ENCODE measurements at regions not wholly inside any gene's neighbourhood (a gene's known extent, or its start where the extent isn't known, plus 50 kb on each side); places are given as distances from the start of the nearest gene placed in this dataset.

DNA sequence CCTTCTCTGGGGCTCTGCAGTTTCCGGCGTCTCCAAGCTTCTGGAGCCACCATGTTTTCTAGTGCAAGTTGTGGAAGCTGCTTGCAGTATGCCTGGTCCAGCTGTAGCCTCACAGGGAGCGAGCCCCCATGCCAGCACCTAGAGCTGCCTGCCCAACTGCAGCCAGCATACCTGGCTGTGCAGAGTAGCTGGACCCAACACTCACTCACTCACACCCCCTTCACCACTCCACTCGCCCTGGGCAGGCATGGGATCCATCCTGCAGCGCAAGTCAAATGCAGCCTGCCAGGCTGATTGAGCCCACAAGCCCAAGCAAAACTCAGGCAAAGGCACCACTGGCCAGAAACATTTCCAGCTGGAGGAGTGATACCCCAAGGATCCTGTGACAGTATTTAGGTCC lies 797.3 kb downstream of the SLC16A7 start:
- Mint-ChIP-seq H3K4me1 (no peaks in the 10 kb centered on the region), H3K9me3 (no peaks in the 10 kb centered on the region), H3K36me3 (ENCODE audit: low read depth) (no peaks in the 10 kb centered on the region), H3K4me3 (no peak overlapping the region), H3K27ac (ENCODE audit: unreplicated experiment) (no peak overlapping the region), H3K27me3 (ENCODE audit: low read depth) (no peaks in the 10 kb centered on the region)
- TF ChIP-seq, protein P1, sequence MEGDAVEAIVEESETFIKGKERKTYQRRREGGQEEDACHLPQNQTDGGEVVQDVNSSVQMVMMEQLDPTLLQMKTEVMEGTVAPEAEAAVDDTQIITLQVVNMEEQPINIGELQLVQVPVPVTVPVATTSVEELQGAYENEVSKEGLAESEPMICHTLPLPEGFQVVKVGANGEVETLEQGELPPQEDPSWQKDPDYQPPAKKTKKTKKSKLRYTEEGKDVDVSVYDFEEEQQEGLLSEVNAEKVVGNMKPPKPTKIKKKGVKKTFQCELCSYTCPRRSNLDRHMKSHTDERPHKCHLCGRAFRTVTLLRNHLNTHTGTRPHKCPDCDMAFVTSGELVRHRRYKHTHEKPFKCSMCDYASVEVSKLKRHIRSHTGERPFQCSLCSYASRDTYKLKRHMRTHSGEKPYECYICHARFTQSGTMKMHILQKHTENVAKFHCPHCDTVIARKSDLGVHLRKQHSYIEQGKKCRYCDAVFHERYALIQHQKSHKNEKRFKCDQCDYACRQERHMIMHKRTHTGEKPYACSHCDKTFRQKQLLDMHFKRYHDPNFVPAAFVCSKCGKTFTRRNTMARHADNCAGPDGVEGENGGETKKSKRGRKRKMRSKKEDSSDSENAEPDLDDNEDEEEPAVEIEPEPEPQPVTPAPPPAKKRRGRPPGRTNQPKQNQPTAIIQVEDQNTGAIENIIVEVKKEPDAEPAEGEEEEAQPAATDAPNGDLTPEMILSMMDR (conservative IDR thresholded peaks at IDR 0.05), result no peak
- DNase-seq (ENCODE audit: low read depth, low spot score), result no peak

DNA sequence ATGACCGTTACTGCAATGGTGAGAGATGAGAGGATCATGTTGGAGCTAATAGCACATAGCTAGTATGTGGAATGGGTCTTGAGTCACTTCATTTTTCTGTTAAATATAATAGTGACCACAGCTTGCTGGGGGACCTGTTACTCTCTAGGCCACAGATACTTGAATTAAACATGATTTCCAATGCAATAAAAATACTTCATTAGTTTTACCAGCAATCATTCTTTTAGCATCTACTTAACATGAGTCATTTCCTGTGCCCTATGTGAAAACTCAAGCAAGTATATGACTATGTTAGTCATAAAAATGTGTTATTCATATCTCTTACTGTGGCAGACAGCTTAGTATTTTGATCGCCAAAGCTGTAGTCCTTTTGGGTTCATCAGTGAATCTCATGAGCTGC lies 798.8 kb downstream of the SLC16A7 start:
- TF ChIP-seq, protein P1 (conservative IDR thresholded peaks at IDR 0.05), result no peak
- Mint-ChIP-seq H3K9me3 (no peaks in the 10 kb centered on the region), H3K27ac (ENCODE audit: unreplicated experiment) (no peak overlapping the region), H3K27me3 (ENCODE audit: low read depth) (no peaks in the 10 kb centered on the region), H3K36me3 (ENCODE audit: low read depth) (no peaks in the 10 kb centered on the region), H3K4me3 (no peak overlapping the region), H3K4me1 (no peaks in the 10 kb centered on the region)
- no peak for DNase-seq (ENCODE audit: low read depth, low spot score)

DNA sequence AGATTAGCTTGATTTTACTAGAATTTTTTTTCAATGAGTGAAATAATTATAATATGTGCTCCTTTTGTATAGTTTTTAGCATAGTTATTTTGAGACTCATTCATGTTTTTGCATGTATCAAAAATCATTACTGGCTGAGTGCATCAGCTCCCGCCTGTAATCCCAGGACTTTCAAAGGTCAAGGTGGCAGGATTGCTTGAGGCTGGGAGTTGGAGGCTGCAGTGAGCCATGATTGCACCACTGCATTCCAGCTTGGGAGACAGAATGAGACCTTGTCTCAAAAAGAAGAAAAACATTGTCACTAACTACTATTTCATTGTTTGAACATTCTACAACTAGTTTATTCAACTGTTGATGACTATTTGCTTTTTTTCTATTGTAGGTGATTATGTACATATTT lies 802.7 kb downstream of the SLC16A7 start:
- no peaks in the 10 kb centered on the region for H3K36me3 Mint-ChIP-seq (ENCODE audit: low read depth)
- H3K4me3 Mint-ChIP-seq, result no peak overlapping the region
- TF ChIP-seq, protein P1 (conservative IDR thresholded peaks at IDR 0.05), result no peak
- no peaks in the 10 kb centered on the region for H3K4me1 Mint-ChIP-seq
- DNase-seq (ENCODE audit: low read depth, low spot score), result no peak
- no peaks in the 10 kb centered on the region for H3K9me3 Mint-ChIP-seq
- no peaks in the 10 kb centered on the region for H3K27me3 Mint-ChIP-seq (ENCODE audit: low read depth)
- H3K27ac Mint-ChIP-seq (ENCODE audit: unreplicated experiment), result no peak overlapping the region

DNA sequence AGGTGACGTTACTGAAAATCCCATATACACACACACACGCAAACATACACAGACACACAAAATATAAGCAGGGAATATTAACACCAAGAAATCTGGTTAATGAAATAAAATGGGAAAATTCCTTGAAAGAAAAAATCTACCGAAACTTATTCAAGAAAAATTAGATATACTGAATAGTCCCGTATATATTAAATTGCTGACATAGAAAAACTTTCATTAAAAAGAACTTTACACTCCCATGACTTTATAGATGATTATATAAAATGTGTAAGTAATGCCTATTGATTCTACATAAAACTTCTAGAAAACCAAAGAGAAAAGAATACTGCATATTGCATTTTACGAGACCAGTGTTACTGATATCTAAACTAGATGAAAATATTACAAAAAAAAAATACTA lies 803.2 kb downstream of the SLC16A7 start:
- no peak for DNase-seq (ENCODE audit: low read depth, low spot score)
- TF ChIP-seq, protein P1 (conservative IDR thresholded peaks at IDR 0.05), result no peak
- H3K4me1 Mint-ChIP-seq, result no peaks in the 10 kb centered on the region
- no peak overlapping the region for H3K4me3 Mint-ChIP-seq
- H3K36me3 Mint-ChIP-seq (ENCODE audit: low read depth), result no peaks in the 10 kb centered on the region
- H3K9me3 Mint-ChIP-seq, result no peaks in the 10 kb centered on the region
- no peak overlapping the region for H3K27ac Mint-ChIP-seq (ENCODE audit: unreplicated experiment)
- H3K27me3 Mint-ChIP-seq (ENCODE audit: low read depth), result no peaks in the 10 kb centered on the region

DNA sequence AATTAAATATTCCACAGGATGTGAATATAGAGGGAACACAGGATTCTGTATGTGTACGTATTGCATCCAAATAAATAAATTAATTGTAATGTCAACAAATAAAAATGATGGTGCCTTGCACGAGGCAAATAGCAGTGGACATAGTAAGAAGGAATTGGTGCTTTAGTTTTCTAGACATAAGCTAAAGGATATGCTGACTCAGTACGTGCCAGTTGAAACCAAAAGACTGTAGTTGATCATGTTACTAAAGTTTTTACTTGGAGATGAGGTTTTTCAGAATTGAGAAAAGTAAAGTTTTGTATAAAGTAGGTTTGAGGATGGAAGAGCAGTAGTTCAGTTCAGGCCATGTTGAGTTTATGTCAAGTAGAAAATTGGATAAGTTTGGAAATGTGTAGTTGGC lies 807.2 kb downstream of the SLC16A7 start:
- no peak overlapping the region for H3K27ac Mint-ChIP-seq (ENCODE audit: unreplicated experiment)
- H3K36me3 Mint-ChIP-seq (ENCODE audit: low read depth), result no peaks in the 10 kb centered on the region
- H3K9me3 Mint-ChIP-seq, result no peaks in the 10 kb centered on the region
- H3K27me3 Mint-ChIP-seq (ENCODE audit: low read depth), result no peaks in the 10 kb centered on the region
- H3K4me3 Mint-ChIP-seq, result no peak overlapping the region
- no peak for DNase-seq (ENCODE audit: low read depth, low spot score)
- H3K4me1 Mint-ChIP-seq, result no peaks in the 10 kb centered on the region
- TF ChIP-seq, protein P1 (conservative IDR thresholded peaks at IDR 0.05), result no peak

DNA sequence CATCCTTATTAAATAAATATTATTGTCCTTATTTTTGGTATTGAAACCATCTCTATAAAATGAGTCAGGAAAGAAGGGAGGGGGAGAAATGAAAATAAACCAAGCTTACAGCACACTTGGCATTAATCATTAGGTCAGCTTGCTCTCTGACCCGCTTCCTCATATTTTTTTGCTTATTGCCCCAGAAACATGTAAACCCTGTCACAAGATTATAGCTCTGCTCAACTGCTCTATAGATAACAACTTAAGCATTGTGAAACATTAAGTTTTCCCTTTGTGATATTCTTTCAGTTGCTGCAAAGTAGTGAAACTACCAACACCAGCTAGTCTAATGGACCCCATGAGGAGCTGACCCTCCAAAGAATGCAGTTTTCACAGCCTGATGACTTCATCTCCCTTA lies 819.5 kb downstream of the SLC16A7 start:
- no peaks in the 10 kb centered on the region for H3K27me3 Mint-ChIP-seq (ENCODE audit: low read depth)
- no peak overlapping the region for H3K4me3 Mint-ChIP-seq
- DNase-seq (ENCODE audit: low read depth, low spot score), result no peak
- no peaks in the 10 kb centered on the region for H3K4me1 Mint-ChIP-seq
- no peaks in the 10 kb centered on the region for H3K36me3 Mint-ChIP-seq (ENCODE audit: low read depth)
- no peak overlapping the region for H3K27ac Mint-ChIP-seq (ENCODE audit: unreplicated experiment)
- H3K9me3 Mint-ChIP-seq, result peaks cover 9% of the 10 kb centered on the region
- TF ChIP-seq, protein P1 (conservative IDR thresholded peaks at IDR 0.05), result no peak
